Natural killer cell (primary cell): ENCODE measurements at regions not wholly inside any gene's neighbourhood (a gene's known extent, or its start where the extent isn't known, plus 50 kb on each side); places are given as distances from the start of the nearest gene placed in this dataset.
"Not testable (repeated sequence)": the region's sequence is repeated elsewhere in the genome, so short reads cannot be mapped to it uniquely, and the experiment has no call there.

Experiments
- ATAC-seq, 3 donors: fragments of 150-1000 bp in 2 of 3; fragments of 200-7000 bp in 1 of 3; cut with Tn5 transposase; 1 replicate in 1 of 3; 2 replicates in 2 of 3; pipeline ENCODE4 v1.10.0; 2021; ENCODE audit warnings: mild to moderate bottlenecking in 2 of 3, moderate library complexity in 2 of 3
- DNase-seq, 2 donors: peaks; one replicate each; pipeline versions ENCODE4 v3.0.0 to v3.0.0-alpha.2; 2013 to 2021; ENCODE audit warnings: mixed read lengths in 1 of 2
- H3K27ac ChIP-seq: one replicate; pipeline ENCODE4 v1.5.1; 2013; ENCODE audit warnings: mild to moderate bottlenecking, low read length
- H3K27me3 ChIP-seq: one replicate; pipeline ENCODE4 v1.6.1; 2013; ENCODE audit warnings: low read length; ENCODE audit not compliant: control insufficient read depth, insufficient read depth
- H3K36me3 ChIP-seq: one replicate; pipeline ENCODE4 v1.6.1; 2013; ENCODE audit warnings: low read length; ENCODE audit not compliant: control insufficient read depth, insufficient read depth
- H3K4me1 ChIP-seq: one replicate; pipeline ENCODE4 v1.6.1; 2013; ENCODE audit warnings: low read length; ENCODE audit not compliant: control insufficient read depth, insufficient read depth
- H3K4me3 ChIP-seq: one replicate; pipeline ENCODE4 v1.5.1; 2013; ENCODE audit warnings: low read length
- H3K9me3 ChIP-seq: one replicate; pipeline ENCODE4 v1.6.1; 2013; ENCODE audit warnings: low read length; ENCODE audit not compliant: control insufficient read depth, insufficient read depth
- H3K27ac Mint-ChIP-seq, 2 donors: one replicate each; pipeline ENCODE4 v1.8.0; 2022; ENCODE audit warnings: mild to moderate bottlenecking in 2 of 2, mixed read lengths in 2 of 2, moderate library complexity in 1 of 2
- H3K27me3 Mint-ChIP-seq, 2 donors: one replicate each; pipeline ENCODE4 v1.8.0; 2022; ENCODE audit warnings: low read depth in 2 of 2, mixed read lengths in 2 of 2
- H3K36me3 Mint-ChIP-seq: one replicate; pipeline ENCODE4 v1.8.0; 2022; ENCODE audit warnings: mixed read lengths
- H3K4me1 Mint-ChIP-seq, 2 donors: one replicate each; pipeline ENCODE4 v1.8.0; 2022; ENCODE audit warnings: mixed read lengths in 2 of 2
- H3K4me3 Mint-ChIP-seq: one replicate; pipeline ENCODE4 v1.8.0; 2022; ENCODE audit warnings: mild to moderate bottlenecking, moderate library complexity, mixed read lengths
- H3K9me3 Mint-ChIP-seq, 2 donors: one replicate each; pipeline ENCODE4 v1.8.0; 2022; ENCODE audit warnings: mixed read lengths in 2 of 2
- CTCF ChIP-seq: fragments of 200-600 bp; IDR thresholded peaks from one replicate; pipeline ENCODE4 v1.8.0; 2022; ENCODE audit warnings: antibody characterized with exemption
- WGBS: methylation state at CpG from one replicate; pipeline ENCODE4 v1.1.7; 2013; ENCODE audit warnings: missing lambda C conversion rate; ENCODE audit not compliant: insufficient coverage; 5-methylcytosine and 5-hydroxymethylcytosine counted together
- intact Hi-C: fragments of 100-400 bp; cut with micrococcal nuclease; formaldehyde crosslinking; loops from one replicate; pipeline ENCODE4 v1.14.2; 2022

- no peak for ATAC-seq
- intact Hi-C loops = no loop called here
- no peak overlapping the region for H3K4me3 Mint-ChIP-seq
- no peaks in the 10 kb centered on the region for H3K9me3 ChIP-seq
- peaks cover 2 to 4% of the 10 kb centered on the region in 2 donors for H3K27me3 Mint-ChIP-seq
- no peaks in the 10 kb centered on the region for H3K27me3 ChIP-seq
- DNase-seq = no peak
- TF ChIP-seq CTCF = no peak
- no peaks in the 10 kb centered on the region for H3K4me1 ChIP-seq
- H3K9me3 Mint-ChIP-seq = no peaks in the 10 kb centered on the region
- H3K4me1 Mint-ChIP-seq = no peaks in the 10 kb centered on the region
- no peak overlapping the region for H3K4me3 ChIP-seq
- no peaks in the 10 kb centered on the region for H3K36me3 Mint-ChIP-seq
- no peaks in the 10 kb centered on the region for H3K36me3 ChIP-seq
- WGBS = 89% methylated on average over 1 of the region's 2 CpGs
- H3K27ac ChIP-seq = no peak overlapping the region
- no peak overlapping the region for H3K27ac Mint-ChIP-seq
These were observed 62.4 kb upstream of the LTBP1 start for GRCh38 chr2:32884346-32884745.

GRCh38 chr2:32886397-32887055, 60.2 kb upstream of the LTBP1 start:
- H3K4me3 ChIP-seq, H3K9me3 ChIP-seq, H3K27me3 ChIP-seq, H3K4me1 ChIP-seq, H3K27ac ChIP-seq, H3K27ac Mint-ChIP-seq, H3K27me3 Mint-ChIP-seq, DNase-seq, H3K4me1 Mint-ChIP-seq, ATAC-seq, H3K36me3 Mint-ChIP-seq, H3K9me3 Mint-ChIP-seq, intact Hi-C loops, H3K36me3 ChIP-seq: not testable (repeated sequence)
- WGBS = 96% methylated on average over 34 of the region's 34 CpGs
- H3K4me3 Mint-ChIP-seq = peak overlapping the region; percentile 28

- no peaks in the 10 kb centered on the region for H3K9me3 Mint-ChIP-seq
- H3K9me3 ChIP-seq = no peaks in the 10 kb centered on the region
- peak overlapping the region; percentile 28 for H3K4me3 Mint-ChIP-seq
- no peak overlapping the region for H3K27ac Mint-ChIP-seq
- no peak overlapping the region for H3K27ac ChIP-seq
- DNase-seq = no peak
- H3K27me3 ChIP-seq = no peaks in the 10 kb centered on the region
- no peaks in the 10 kb centered on the region for H3K4me1 Mint-ChIP-seq
- H3K27me3 Mint-ChIP-seq = peaks cover 4 to 7% of the 10 kb centered on the region in 2 donors
- no peaks in the 10 kb centered on the region for H3K36me3 Mint-ChIP-seq
- no peak for TF ChIP-seq CTCF
- no peaks in the 10 kb centered on the region for H3K36me3 ChIP-seq
- no peak overlapping the region for H3K4me3 ChIP-seq
- ATAC-seq = no peak
- no peaks in the 10 kb centered on the region for H3K4me1 ChIP-seq
- 100% methylated on average over 1 of the region's 2 CpGs for WGBS
- intact Hi-C loops = no loop called here
These were observed 59.6 kb upstream of the LTBP1 start for GRCh38 chr2:32887125-32887524.

GRCh38 chr2:32894119-32894728, 52.5 kb upstream of the LTBP1 start:
- TF ChIP-seq CTCF = no peak
- no peak for ATAC-seq
- no peak overlapping the region for H3K4me3 ChIP-seq
- no peaks in the 10 kb centered on the region for H3K9me3 ChIP-seq
- H3K27me3 Mint-ChIP-seq = peaks cover 14 to 21% of the 10 kb centered on the region in 2 donors
- H3K36me3 Mint-ChIP-seq = no peaks in the 10 kb centered on the region
- no peak overlapping the region for H3K4me3 Mint-ChIP-seq
- no peak overlapping the region for H3K27ac ChIP-seq
- no peaks in the 10 kb centered on the region for H3K27me3 ChIP-seq
- no peak overlapping the region for H3K27ac Mint-ChIP-seq
- H3K9me3 Mint-ChIP-seq = peaks cover 0 to 3% of the 10 kb centered on the region in 2 donors
- no peaks in the 10 kb centered on the region for H3K4me1 ChIP-seq
- H3K36me3 ChIP-seq = no peaks in the 10 kb centered on the region
- DNase-seq = no peak
- 86% methylated on average over 3 of the region's 4 CpGs for WGBS
- intact Hi-C loops = no loop called here
- H3K4me1 Mint-ChIP-seq = no peaks in the 10 kb centered on the region
